NOMO-1 treated with DMSO at 0.1 percent for 48 hours (cell line): ENCODE measurements at regions not wholly inside any gene's neighbourhood (a gene's known extent, or its start where the extent isn't known, plus 50 kb on each side); places are given as distances from the start of the nearest gene placed in this dataset.
A peak's percentile ranks its signal among the peaks of the same experiment; 100 is the strongest.
"Not testable (repeated sequence)": the region's sequence is repeated elsewhere in the genome, so short reads cannot be mapped to it uniquely, and the experiment has no call there.

Experiments used
- DNase-seq: peaks from one replicate; lab custom pipeline; 2025; ENCODE audit not compliant: unreplicated experiment; lab: John Stamatoyannopoulos, UW

DNA sequence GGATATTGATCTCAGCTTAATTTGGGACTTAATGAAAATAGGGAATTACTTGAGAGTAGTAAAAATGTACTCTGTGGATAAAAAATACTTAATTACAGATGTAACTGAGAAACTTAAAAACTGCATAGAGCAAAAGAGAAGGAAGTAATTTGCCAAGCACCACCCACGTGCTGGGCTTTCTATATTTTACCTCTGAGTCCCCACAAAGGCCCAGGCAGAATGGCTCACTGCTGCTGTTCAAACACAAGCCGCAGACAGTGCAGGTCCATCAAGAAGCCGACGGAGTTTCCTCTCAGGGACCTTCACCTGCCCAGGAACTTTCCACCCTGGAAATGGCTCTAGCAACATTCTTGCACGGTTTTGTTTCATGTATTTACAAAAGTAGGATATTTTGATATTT is 77.2 kb upstream of the TRPM1 start:
- DNase-seq: peak; percentile 16

DNA sequence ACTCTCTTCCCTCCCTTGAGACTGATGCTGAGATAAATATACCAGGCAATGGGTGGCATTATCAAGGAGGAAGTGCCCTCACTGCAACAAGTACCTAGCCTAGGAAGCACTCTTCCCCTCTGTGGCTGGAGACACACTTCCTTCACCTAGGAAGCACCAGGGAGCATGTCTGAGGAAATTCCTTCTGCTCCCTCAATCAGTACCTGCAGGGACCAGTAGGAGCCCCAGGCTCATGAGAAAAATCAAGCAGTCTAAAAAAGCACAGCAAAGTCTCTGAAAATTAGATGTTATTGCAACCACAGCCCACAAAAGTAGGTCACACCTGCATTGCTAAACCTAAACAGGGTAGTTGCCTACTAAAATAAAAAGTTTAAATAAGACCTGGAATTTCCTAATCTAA is 78.2 kb upstream of the TRPM1 start:
- DNase-seq: no peak

- DNase-seq: no peak
Measured at GRCh38 chr15:31193291-31193690, 91.8 kb upstream of the TRPM1 start.

GRCh38 chr15:31195871-31196270 is 94.3 kb upstream of the TRPM1 start:
- no peak for DNase-seq

DNA sequence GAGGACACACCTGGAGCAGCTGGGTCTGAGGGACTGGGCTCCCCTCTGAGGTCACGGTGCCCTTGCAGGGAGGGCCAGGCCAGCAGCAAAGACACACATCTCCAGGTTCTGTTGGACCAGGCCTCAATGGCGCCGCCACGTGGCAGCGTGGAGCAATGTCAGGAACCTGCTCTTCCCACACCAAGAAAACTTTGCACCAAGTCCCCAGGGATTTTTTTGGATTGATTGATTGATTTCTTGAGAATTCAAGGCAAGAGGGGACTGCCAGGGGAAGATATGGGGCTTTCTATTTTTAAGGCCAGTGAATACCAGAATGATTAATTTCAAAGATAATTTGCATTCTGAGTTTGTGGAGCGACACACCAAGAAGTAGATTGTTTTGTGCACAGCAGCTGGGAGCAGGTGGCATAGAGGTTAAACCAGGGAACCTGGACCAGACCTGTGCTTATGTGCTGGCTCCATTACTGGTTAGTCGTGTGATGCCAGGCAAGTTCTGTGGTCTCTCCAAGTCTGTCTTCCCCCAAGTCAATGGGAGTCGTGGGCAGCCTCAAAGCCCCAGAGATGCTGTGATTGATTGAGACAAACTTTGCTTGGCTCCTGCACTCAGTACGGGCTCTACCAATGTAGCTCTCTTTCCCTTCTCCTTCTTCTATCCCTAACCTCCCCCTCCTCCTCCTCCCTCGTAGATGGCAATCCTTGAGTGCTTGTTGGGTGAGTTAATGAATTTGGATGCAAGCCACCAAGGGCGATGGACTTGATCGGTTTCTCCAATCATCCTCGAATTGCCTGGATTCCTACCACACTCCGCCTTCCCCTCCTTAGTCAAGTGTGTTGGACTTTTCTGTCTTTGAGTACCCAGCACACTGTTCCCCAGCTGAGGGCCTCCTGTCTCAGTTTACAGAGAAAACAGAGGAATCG is 96.2 kb upstream of the TRPM1 start:
- no peak for DNase-seq

GRCh38 chr15:31200735-31201151 is 99.2 kb upstream of the TRPM1 start:
- peak; percentile 29 for DNase-seq

- no peak for DNase-seq
Measured at GRCh38 chr15:31202953-31203352, 101.4 kb upstream of the TRPM1 start.

DNA sequence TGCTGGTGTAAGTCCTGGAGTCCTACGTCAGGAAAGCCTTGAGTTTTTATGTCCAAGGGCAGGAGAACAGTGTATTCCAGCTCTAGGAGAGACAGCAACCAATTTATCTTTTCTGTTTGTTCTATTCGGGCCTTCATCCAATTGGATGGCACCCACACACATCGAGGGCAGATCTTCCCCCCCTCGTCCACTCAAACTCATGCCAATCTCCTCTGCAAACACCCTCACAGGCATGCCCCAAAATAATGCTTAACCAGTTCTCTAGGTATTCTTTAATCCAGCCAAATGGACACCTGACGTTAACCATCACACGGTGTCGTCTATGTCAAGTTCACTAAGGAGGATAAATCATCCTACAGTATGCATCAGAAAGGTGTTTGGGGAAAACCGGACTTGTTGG is 102.5 kb upstream of the TRPM1 start:
- DNase-seq: no peak

DNA sequence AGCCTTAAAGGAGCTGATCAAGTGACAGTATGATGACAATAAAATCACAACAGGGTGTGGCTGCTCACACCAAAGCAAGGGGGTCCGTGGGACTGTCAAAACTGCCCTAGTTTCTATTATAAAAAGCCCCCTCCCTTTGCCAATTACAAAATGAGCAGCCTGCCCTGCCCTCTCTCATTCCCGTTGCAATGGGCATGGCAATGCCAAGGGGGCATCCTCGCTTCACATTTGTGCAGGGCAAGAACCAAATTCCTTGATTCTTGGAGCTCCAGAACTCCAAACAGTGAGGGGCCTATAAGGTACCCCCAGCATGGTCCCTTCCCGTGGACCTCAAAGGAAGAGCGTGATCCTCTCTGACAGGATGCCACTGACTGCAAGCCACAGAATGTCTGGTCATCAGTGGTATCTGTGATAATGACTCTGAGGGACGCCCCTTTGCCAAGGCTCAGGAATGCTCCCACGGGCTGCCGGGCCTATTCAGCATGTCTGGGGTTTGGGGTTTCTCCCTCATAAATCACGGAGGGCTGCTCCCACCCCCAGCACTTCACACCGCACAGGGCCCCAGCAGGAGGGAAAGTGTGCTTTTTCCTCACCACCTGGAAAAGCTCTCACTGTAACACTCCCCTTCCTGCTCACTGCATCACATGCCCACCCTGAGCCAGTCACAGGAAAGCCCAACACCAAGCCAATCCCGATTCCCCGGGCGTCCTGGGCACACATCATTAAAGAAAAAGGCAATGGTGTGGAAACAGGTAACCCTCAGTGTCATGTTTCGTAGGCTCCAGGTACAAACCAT is 105.1 kb upstream of the TRPM1 start:
- DNase-seq: no peak

GRCh38 chr15:31207246-31207645 is 105.7 kb upstream of the TRPM1 start:
- DNase-seq: no peak

- not testable (repeated sequence) for DNase-seq
Measured at GRCh38 chr15:31207861-31208260, 106.3 kb upstream of the TRPM1 start.

DNA sequence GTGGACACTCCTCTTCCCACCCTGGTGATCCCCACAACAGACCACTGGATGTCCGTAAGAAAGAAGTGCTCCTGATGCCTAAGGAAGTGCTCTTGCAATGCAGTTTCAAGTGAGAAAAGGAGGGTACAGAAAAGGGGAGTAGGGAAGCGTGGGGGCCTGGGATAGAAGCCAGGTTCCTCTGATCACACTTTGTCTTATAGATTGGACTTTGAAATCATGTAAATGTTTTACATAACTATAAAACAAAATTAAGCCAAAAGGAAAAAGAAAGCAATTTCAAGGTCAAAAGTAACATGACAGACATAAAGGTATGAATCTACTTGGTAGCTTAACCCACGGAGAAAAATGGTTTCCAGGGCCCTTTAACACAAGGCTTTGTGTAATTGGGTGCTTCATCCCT is 107.3 kb upstream of the TRPM1 start:
- DNase-seq: no peak

DNA sequence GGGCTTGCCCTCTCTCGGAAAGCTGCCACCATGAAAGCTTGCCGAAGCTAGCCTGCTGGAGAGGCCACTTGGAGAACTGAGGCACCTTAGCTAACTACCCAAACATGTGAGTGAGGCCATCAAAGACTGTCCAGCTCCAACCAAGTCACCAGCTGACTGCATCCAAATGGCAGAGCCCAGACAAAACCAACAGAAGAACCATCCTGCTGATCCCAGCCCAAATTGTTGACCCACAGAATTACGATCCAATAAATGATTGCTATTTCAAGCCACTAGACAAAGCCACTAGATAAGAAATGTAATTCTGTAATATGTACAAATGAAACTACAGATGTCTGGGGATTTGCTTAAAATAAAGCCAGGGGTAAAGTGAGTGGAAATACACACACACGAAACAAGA is 109.8 kb upstream of the TRPM1 start:
- DNase-seq: no peak

DNA sequence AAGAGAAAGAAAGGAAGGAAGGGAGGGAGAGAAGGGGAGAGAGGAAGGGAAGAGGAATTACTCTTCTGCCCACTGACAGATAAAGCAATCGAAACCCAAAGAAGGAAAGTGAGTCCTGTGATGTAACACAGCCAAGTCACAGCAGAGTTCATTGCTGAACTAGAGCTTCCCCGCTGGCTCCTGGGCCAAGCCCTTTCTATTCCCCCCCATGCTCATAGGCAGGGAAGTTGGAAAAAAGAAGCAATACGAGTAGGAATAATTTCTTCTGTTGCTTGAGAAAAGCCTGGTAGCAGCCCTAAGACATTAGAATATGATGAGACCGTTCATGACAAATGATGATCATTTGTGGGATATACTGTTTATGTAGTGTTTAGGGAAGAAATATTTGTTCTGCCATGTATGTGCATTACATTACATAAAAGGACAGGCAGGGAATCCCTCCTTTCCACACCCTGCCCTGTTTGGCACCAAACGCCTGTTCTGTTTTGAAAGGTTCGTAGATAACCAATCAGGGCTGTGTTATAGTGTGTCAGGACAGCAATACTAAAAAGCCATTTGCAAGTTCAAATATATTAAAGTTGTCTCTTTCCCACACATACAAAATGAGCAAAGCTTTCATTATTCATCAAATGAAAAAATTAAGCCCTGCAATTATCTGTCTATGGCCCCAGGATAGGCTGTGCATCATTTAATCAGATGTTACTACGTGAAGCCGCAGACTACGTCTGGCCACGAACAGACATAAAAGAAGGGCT is 111.0 kb upstream of the TRPM1 start:
- peak; percentile 82 for DNase-seq

GRCh38 chr15:31214158-31214863 is 112.3 kb upstream of the KLF13 start:
- DNase-seq: peak; percentile 24

- DNase-seq: no peak
Measured at GRCh38 chr15:31214864-31215489, 111.7 kb upstream of the KLF13 start.

DNA sequence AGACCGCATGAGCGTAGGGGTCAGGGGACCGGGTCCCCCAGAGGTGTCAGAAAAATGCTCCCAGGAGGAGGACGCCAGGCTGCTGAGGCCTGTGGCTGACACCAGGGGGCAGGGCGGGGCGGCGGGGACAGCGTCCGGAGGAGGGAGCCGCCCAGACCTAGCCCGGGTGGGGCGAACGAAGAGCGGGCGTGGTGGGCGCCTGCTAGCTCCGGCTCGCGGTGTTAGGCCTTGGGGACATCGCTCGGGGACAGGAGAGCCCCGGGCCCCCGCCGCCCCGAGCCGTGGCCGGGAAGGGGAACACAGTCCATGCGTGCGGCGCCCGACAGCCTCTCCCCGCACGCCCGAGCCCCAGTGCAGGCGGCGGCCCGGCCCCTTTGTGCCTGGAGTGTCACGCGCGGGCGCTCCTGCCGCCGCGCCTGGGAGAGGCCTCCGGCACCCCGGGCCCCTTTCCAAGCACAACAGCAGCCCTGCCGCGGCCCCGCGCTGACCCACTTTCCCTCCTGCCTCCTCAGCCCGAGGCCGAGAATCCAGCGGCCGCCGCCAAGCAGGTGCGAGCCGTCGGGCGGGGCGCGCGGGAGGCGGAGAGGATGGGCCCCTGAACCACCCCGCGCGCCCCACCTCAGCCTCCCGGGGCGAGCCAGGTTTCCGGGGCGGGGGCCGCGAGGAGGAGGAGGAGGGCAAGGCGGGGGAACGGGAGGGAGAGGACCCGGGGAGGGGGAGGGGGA is 111.0 kb upstream of the KLF13 start:
- peak; percentile 77 for DNase-seq

GRCh38 chr15:31216215-31216911 is 110.3 kb upstream of the KLF13 start:
- DNase-seq: peak; percentile 94

GRCh38 chr15:31217067-31217466 is 109.6 kb upstream of the KLF13 start:
- no peak for DNase-seq
